H1 (cell line): ENCODE measurements at regions not wholly inside any gene's neighbourhood (a gene's known extent, or its start where the extent isn't known, plus 50 kb on each side); places are given as distances from the start of the nearest gene placed in this dataset.

Experiments
- CTCF ChIA-PET: fragments of 300-600 bp; sonication (Branson Sonifier 250); formaldehyde crosslinking; loops from one replicate; lab custom pipeline; 2021; ENCODE audit not compliant: partially characterized antibody; lab: Charles Lee
- POLR2A ChIA-PET: fragments of 300-600 bp; sonication (Branson Sonifier 250); formaldehyde crosslinking; loops from one replicate; lab custom pipeline; 2021; ENCODE audit warnings: inconsistent platforms; ENCODE audit not compliant: partially characterized antibody; lab: Charles Lee
- DNase-seq, 2 experiments: peaks; one replicate each; pipeline versions ENCODE4 v3.0.0 to v3.0.0-alpha.2; 2010 to 2022; ENCODE audit warnings: low spot score in 2 of 2, low read depth in 1 of 2, mixed read lengths in 1 of 2
- FAIRE-seq: peaks from 2 replicates; lab custom pipeline; 2011; peaks lifted over from hg19 to GRCh38; lab: Jason Lieb, UNC
- H2AFZ ChIP-seq: 2 replicates; pipeline ENCODE4 v1.8.1; 2012; ENCODE audit warnings: low read length, inconsistent platforms
- H2AK5ac ChIP-seq: 2 replicates; pipeline ENCODE4 v1.6.1; 2013; ENCODE audit warnings: low read depth, low read length
- H2BK120ac ChIP-seq: replicated peaks from 2 replicates; pipeline ENCODE3; 2013; ENCODE audit warnings: low read depth, low read length, inconsistent platforms
- H2BK12ac ChIP-seq: 2 replicates; pipeline ENCODE4 v1.6.1; 2013; ENCODE audit warnings: low read depth, low read length
- H2BK15ac ChIP-seq: 2 replicates; pipeline ENCODE4 v1.6.1; 2013; ENCODE audit warnings: low read length
- H2BK20ac ChIP-seq: 2 replicates; pipeline ENCODE4 v1.6.1; 2013; ENCODE audit warnings: low read length
- H2BK5ac ChIP-seq: 2 replicates; pipeline ENCODE4 v1.6.1; 2013; ENCODE audit warnings: low read depth, low read length
- H3K14ac ChIP-seq: 2 replicates; pipeline ENCODE4 v1.6.1; 2013; ENCODE audit warnings: inconsistent platforms; ENCODE audit not compliant: insufficient read length
- H3K18ac ChIP-seq: 2 replicates; pipeline ENCODE4 v1.6.1; 2013; ENCODE audit warnings: low read length; ENCODE audit errors: extremely low read depth
- H3K23ac ChIP-seq: 2 replicates; pipeline ENCODE4 v1.6.1; 2013; ENCODE audit warnings: inconsistent platforms; ENCODE audit not compliant: insufficient read length
- H3K23me2 ChIP-seq: 2 replicates; pipeline ENCODE4 v1.6.1; 2013; ENCODE audit warnings: low read depth, low read length
- H3K27ac ChIP-seq: 2 replicates; pipeline ENCODE4 v1.6.1; 2011; ENCODE audit warnings: low read depth, low read length, inconsistent platforms
- H3K27me3 ChIP-seq, 4 experiments: replicated peaks in 1 of 4; 1 replicate in 1 of 4; 2 replicates in 3 of 4; pipeline versions ENCODE4 v1.6.1 to v1.8.1; 2011 to 2013; ENCODE audit warnings: low read length in 3 of 4, mild to moderate bottlenecking in 3 of 4, inconsistent platforms in 2 of 4, mixed read lengths in 2 of 4, moderate library complexity in 1 of 4; ENCODE audit not compliant: control insufficient read depth in 3 of 4, insufficient read depth in 3 of 4; ENCODE audit errors: extremely low read depth in 1 of 4
- H3K36me3 ChIP-seq, 4 experiments: 2 replicates each; pipeline versions ENCODE4 v1.6.1 to v1.8.1; 2011 to 2013; ENCODE audit warnings: mild to moderate bottlenecking in 4 of 4, low read length in 3 of 4, moderate library complexity in 2 of 4, control low read depth in 1 of 4, inconsistent platforms in 1 of 4; ENCODE audit not compliant: insufficient read depth in 4 of 4, control insufficient read depth in 2 of 4
- H3K4ac ChIP-seq: replicated peaks from 2 replicates; pipeline ENCODE3; 2013; ENCODE audit warnings: low read length, low read depth, mixed read lengths, inconsistent platforms; ENCODE audit not compliant: insufficient read length
- H3K4me1 ChIP-seq, 4 experiments: replicated peaks in 1 of 4; 1 replicate in 1 of 4; 2 replicates in 3 of 4; pipeline versions ENCODE4 v1.6.1 to v1.8.1; 2011 to 2013; ENCODE audit warnings: low read length in 3 of 4, inconsistent platforms in 2 of 4, mixed read lengths in 1 of 4; ENCODE audit not compliant: insufficient read depth in 4 of 4, control insufficient read depth in 3 of 4
- H3K4me2 ChIP-seq, 2 experiments: 2 replicates each; pipeline versions ENCODE4 v1.6.1 to v1.8.1; 2011 to 2013; ENCODE audit warnings: low read depth in 2 of 2, low read length in 2 of 2, control low read depth in 1 of 2, inconsistent platforms in 1 of 2, mild to moderate bottlenecking in 1 of 2; ENCODE audit not compliant: insufficient read depth in 1 of 2
- H3K4me3 ChIP-seq, 4 experiments: fragments of 200-600, 300-600 bp in 1 of 4; sonication (generic), shearing (Covaris generic), sonication (Bioruptor Twin) in 1 of 4; 2 replicates each; pipeline versions ENCODE4 v1.5.1 to v1.8.1; 2011 to 2016; ENCODE audit warnings: low read length in 4 of 4, low read depth in 3 of 4, control low read depth in 2 of 4, inconsistent platforms in 2 of 4, mild to moderate bottlenecking in 2 of 4, mixed read lengths in 1 of 4, moderate library complexity in 1 of 4; ENCODE audit not compliant: insufficient read depth in 2 of 4; ENCODE audit errors: extremely low read depth in 1 of 4
- H3K56ac ChIP-seq: replicated peaks from 2 replicates; pipeline ENCODE3; 2013; ENCODE audit warnings: low read depth, mild to moderate bottlenecking, mixed read lengths, low read length, inconsistent platforms; ENCODE audit not compliant: insufficient read length
- H3K79me1 ChIP-seq: 2 replicates; pipeline ENCODE4 v1.6.1; 2013; ENCODE audit warnings: low read depth, low read length, control low read depth
- H3K79me2 ChIP-seq, 2 experiments: 2 replicates each; pipeline versions ENCODE4 v1.6.1 to v1.8.1; 2012 to 2013; ENCODE audit warnings: low read length in 2 of 2, mild to moderate bottlenecking in 2 of 2, inconsistent platforms in 1 of 2; ENCODE audit not compliant: insufficient read depth in 2 of 2, control insufficient read depth in 1 of 2
- H3K9ac ChIP-seq, 4 experiments: replicated peaks in 1 of 4; 1 replicate in 1 of 4; 2 replicates in 3 of 4; pipeline versions ENCODE4 v1.6.1 to v1.8.1; 2011 to 2013; ENCODE audit warnings: low read depth in 3 of 4, low read length in 3 of 4, control low read depth in 2 of 4, mild to moderate bottlenecking in 2 of 4, moderate library complexity in 2 of 4, inconsistent platforms in 1 of 4; ENCODE audit errors: extremely low read depth in 1 of 4
- H3K9me3 ChIP-seq, 2 experiments: 2 replicates each; pipeline versions ENCODE4 v1.6.1 to v1.8.1; 2012 to 2013; ENCODE audit warnings: mild to moderate bottlenecking in 2 of 2, moderate library complexity in 2 of 2, control low read depth in 1 of 2, inconsistent platforms in 1 of 2, low read depth in 1 of 2, low read length in 1 of 2, mixed read lengths in 1 of 2; ENCODE audit not compliant: insufficient read depth in 2 of 2
- H4K20me1 ChIP-seq, 2 experiments: replicated peaks in 1 of 2; 2 replicates each; pipeline versions ENCODE3 to v1.8.1; 2011 to 2013; ENCODE audit warnings: inconsistent platforms in 2 of 2, low read length in 2 of 2, mild to moderate bottlenecking in 1 of 2; ENCODE audit not compliant: insufficient read depth in 2 of 2, control insufficient read depth in 1 of 2
- H4K5ac ChIP-seq: 2 replicates; pipeline ENCODE4 v1.6.1; 2013; ENCODE audit warnings: low read length, low read depth, mixed read lengths, inconsistent platforms; ENCODE audit not compliant: insufficient read length
- H4K8ac ChIP-seq: 2 replicates; pipeline ENCODE4 v1.8.0; 2013; ENCODE audit warnings: mild to moderate bottlenecking, moderate library complexity, low read length, inconsistent platforms; ENCODE audit not compliant: insufficient read depth; ENCODE audit errors: extremely low read depth
- H4K91ac ChIP-seq: replicated peaks from 2 replicates; pipeline ENCODE3; 2013; ENCODE audit warnings: low read length, mixed read lengths, inconsistent platforms; ENCODE audit not compliant: insufficient read length
- CREB1 ChIP-seq: IDR thresholded peaks from 2 replicates; pipeline ENCODE4 v1.6.1; 2012; ENCODE audit warnings: inconsistent platforms
- EP300 ChIP-seq, 2 experiments: IDR thresholded peaks; 1 replicate in 1 of 2; 2 replicates in 1 of 2; pipeline ENCODE4 v1.6.1; 2011 to 2012; ENCODE audit warnings: low read depth in 2 of 2, low read length in 2 of 2, mild to moderate bottlenecking in 2 of 2, borderline replicate concordance in 1 of 2, inconsistent platforms in 1 of 2, moderate library complexity in 1 of 2
- SAP30 ChIP-seq: fragments of 300-600 bp; sonication (generic); IDR thresholded peaks from 2 replicates; pipeline ENCODE4 v1.7.1; 2012; ENCODE audit warnings: low read length, moderate library complexity, mild to moderate bottlenecking, inconsistent platforms; ENCODE audit not compliant: insufficient read depth, insufficient replicate concordance
- TEAD4 ChIP-seq: IDR thresholded peaks from 2 replicates; pipeline ENCODE4 v1.6.1; 2012; ENCODE audit warnings: low read depth, low read length, inconsistent platforms, mixed read lengths
- WGBS, 2 experiments: shearing (Covaris generic) in 1 of 2; methylation state at CpG; one replicate each; pipeline versions ENCODE4 v1.1.6 to v1.1.7; 2013 to 2015; ENCODE audit warnings: low lambda C conversion rate in 2 of 2, mixed read lengths in 2 of 2, inconsistent platforms in 1 of 2, low coverage in 1 of 2, missing lambda C conversion rate in 1 of 2; ENCODE audit not compliant: insufficient replicate concordance in 2 of 2, insufficient coverage in 1 of 2, insufficient read length in 1 of 2; ENCODE audit errors: extremely low coverage in 1 of 2, missing lambda C conversion rate in 1 of 2; 5-methylcytosine and 5-hydroxymethylcytosine counted together

DNA sequence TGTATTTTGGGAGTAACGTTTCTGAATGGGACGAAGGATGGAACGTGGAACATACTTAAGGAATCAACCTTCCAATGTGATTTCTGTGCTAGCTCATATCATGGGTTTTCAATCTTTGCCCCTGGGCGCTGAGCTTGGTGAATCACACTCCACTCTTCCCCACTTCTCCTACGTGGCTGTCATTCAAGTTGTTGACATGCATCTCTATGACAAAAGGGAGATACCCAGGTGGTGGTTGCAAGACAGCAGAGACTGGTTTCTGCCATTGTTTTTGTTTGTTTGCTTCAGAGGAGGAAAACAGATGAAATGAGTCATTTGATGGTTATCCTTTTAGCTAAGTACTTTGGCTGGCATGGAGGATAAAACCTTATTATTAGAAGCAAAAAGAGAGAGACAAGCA is 573.9 kb downstream of the GATA3 start:
- 71% methylated on average over 5 of the region's 5 CpGs; no CpG with 5 or more reads in 1 of the 2 experiments for WGBS, 2 experiments
- Histone ChIP-seq H4K20me1 (no peaks in the 10 kb centered on the region), H3K23ac (no peak overlapping the region), H3K4me2 (no peak overlapping the region; a peak in 1 of 4 replicates), H3K27me3 (no peaks in the 10 kb centered on the region), H4K5ac (no peak overlapping the region), H2BK120ac (no peak overlapping the region), H3K4me3 (no peak overlapping the region), H3K23me2 (no peaks in the 10 kb centered on the region), H3K36me3 (no peaks in the 10 kb centered on the region), H3K9ac (no peak overlapping the region), H2BK12ac (no peak overlapping the region), H3K14ac (no peak overlapping the region), H3K56ac (no peak overlapping the region), H2AK5ac (no peak overlapping the region), H2AFZ (no peak overlapping the region), H3K18ac (no peak overlapping the region; the same call in 1 of the 2 replicates), H3K9me3 (no peaks in the 10 kb centered on the region), H3K79me2 (no peaks in the 10 kb centered on the region), H2BK20ac (no peak overlapping the region), H2BK15ac (no peak overlapping the region), H3K27ac (no peak overlapping the region), H3K4ac (no peak overlapping the region), H2BK5ac (no peak overlapping the region), H4K91ac (no peak overlapping the region), H3K4me1 (no peaks in the 10 kb centered on the region), H3K79me1 (no peaks in the 10 kb centered on the region), H4K8ac (no peak overlapping the region)
- FAIRE-seq (peak; percentile 75), DNase-seq (no peak)
- CTCF ChIA-PET: no interaction called here
- POLR2A ChIA-PET: interaction anchor here (0.6 kb wide), 1 partner anchor 646 kb away, joined by 3 read pairs; no protein-coding TSS in a partner anchor
- peak in 1 of 2 experiments; percentile 66; a peak in 1 of 3 replicates for TF ChIP-seq EP300 (IDR thresholded peaks at IDR 0.05; ENCODE audit: borderline replicate concordance in 1 of 2, low read depth in 2 of 2, low read length in 2 of 2)
- no peak for TF ChIP-seq TEAD4
- no peak for TF ChIP-seq SAP30
- TF ChIP-seq CREB1: no peak
